Upper lobe of right lung (tissue), 1 donor: ENCODE measurements at regions not wholly inside any gene's neighbourhood (a gene's known extent, or its start where the extent isn't known, plus 50 kb on each side); places are given as distances from the start of the nearest gene placed in this dataset.

ENCODE experiments used
- ATAC-seq: fragments of 200-7000 bp; cut with Tn5 transposase; one replicate; pipeline ENCODE4 v1.9.1; 2020; ENCODE audit warnings: mild to moderate bottlenecking, moderate library complexity
- DNase-seq: peaks from one replicate; pipeline ENCODE4 v3.0.0-alpha.2; 2020
- H3K27ac ChIP-seq: fragments of 200-600 bp; one replicate; pipeline ENCODE4 v1.8.0; 2022
- H3K27me3 ChIP-seq: fragments of 200-600 bp; one replicate; pipeline ENCODE4 v1.8.0; 2022; ENCODE audit warnings: mild to moderate bottlenecking
- H3K36me3 ChIP-seq: fragments of 200-600 bp; one replicate; pipeline ENCODE4 v1.8.0; 2022
- H3K4me1 ChIP-seq: fragments of 200-600 bp; one replicate; pipeline ENCODE4 v1.8.0; 2022
- H3K4me3 ChIP-seq: fragments of 200-600 bp; one replicate; pipeline ENCODE4 v1.8.0; 2022; ENCODE audit warnings: mild to moderate bottlenecking
- H3K9me3 ChIP-seq: fragments of 200-600 bp; one replicate; pipeline ENCODE4 v1.8.0; 2022
- intact Hi-C: fragments of 100-400 bp; cut with DNase I; formaldehyde crosslinking; loops from one replicate; pipeline ENCODE4 v1.11.0; 2022
- TF ChIP-seq, protein P1 (sequence below): fragments of 200-600 bp; IDR thresholded peaks from one replicate; pipeline ENCODE4 v1.8.0; 2022; ENCODE audit warnings: antibody characterized with exemption
- donor health status: DM: no; HTN: yes; CAD: no; lungs with severe emphysema.

- no peak for ATAC-seq
- H3K9me3 ChIP-seq, result no peaks in the 10 kb centered on the region
These were observed 242.7 kb upstream of the TTC14 start for GRCh38 chr3:180359061-180359952.

GRCh38 chr3:180359953-180360279 is 242.0 kb upstream of the TTC14 start:
- ATAC-seq, result no peak
- H3K27me3 ChIP-seq, result no peaks in the 10 kb centered on the region
- DNase-seq, result no peak
- TF ChIP-seq, protein P1, sequence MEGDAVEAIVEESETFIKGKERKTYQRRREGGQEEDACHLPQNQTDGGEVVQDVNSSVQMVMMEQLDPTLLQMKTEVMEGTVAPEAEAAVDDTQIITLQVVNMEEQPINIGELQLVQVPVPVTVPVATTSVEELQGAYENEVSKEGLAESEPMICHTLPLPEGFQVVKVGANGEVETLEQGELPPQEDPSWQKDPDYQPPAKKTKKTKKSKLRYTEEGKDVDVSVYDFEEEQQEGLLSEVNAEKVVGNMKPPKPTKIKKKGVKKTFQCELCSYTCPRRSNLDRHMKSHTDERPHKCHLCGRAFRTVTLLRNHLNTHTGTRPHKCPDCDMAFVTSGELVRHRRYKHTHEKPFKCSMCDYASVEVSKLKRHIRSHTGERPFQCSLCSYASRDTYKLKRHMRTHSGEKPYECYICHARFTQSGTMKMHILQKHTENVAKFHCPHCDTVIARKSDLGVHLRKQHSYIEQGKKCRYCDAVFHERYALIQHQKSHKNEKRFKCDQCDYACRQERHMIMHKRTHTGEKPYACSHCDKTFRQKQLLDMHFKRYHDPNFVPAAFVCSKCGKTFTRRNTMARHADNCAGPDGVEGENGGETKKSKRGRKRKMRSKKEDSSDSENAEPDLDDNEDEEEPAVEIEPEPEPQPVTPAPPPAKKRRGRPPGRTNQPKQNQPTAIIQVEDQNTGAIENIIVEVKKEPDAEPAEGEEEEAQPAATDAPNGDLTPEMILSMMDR, result no peak
- no peak overlapping the region for H3K4me3 ChIP-seq
- no peak overlapping the region for H3K27ac ChIP-seq
- intact Hi-C loops, result no loop called here
- no peaks in the 10 kb centered on the region for H3K36me3 ChIP-seq
- H3K4me1 ChIP-seq, result no peaks in the 10 kb centered on the region
- no peaks in the 10 kb centered on the region for H3K9me3 ChIP-seq

More at GRCh38 chr3:180359061-180359952, 242.7 kb upstream of the TTC14 start:
- H3K4me1 ChIP-seq, result no peaks in the 10 kb centered on the region
- no peaks in the 10 kb centered on the region for H3K36me3 ChIP-seq
- no peaks in the 10 kb centered on the region for H3K27me3 ChIP-seq
- H3K27ac ChIP-seq, result no peak overlapping the region
- H3K4me3 ChIP-seq, result no peak overlapping the region
- intact Hi-C loops, result no loop called here
- TF ChIP-seq, protein P1, result no peak
- DNase-seq, result no peak

- H3K4me1 ChIP-seq, result no peaks in the 10 kb centered on the region
- H3K36me3 ChIP-seq, result no peaks in the 10 kb centered on the region
- H3K9me3 ChIP-seq, result no peaks in the 10 kb centered on the region
- no peaks in the 10 kb centered on the region for H3K27me3 ChIP-seq
- TF ChIP-seq, protein P1, result no peak
- no peak overlapping the region for H3K4me3 ChIP-seq
- intact Hi-C loops, result no loop called here
- ATAC-seq (no peak), DNase-seq (no peak)
- H3K27ac ChIP-seq, result no peak overlapping the region
These were observed 239.9 kb upstream of the TTC14 start for GRCh38 chr3:180362081-180362480.

- ATAC-seq, result no peak
- DNase-seq, result no peak
- intact Hi-C loops, result no loop called here
- Histone ChIP-seq H3K27me3 (no peaks in the 10 kb centered on the region), H3K36me3 (no peaks in the 10 kb centered on the region), H3K4me1 (no peaks in the 10 kb centered on the region), H3K27ac (no peak overlapping the region), H3K9me3 (no peaks in the 10 kb centered on the region), H3K4me3 (no peak overlapping the region)
- TF ChIP-seq, protein P1, result no peak
These were observed 226.1 kb upstream of the TTC14 start for GRCh38 chr3:180375831-180376230.

- Histone ChIP-seq H3K4me1 (no peaks in the 10 kb centered on the region), H3K27ac (no peak overlapping the region), H3K36me3 (no peaks in the 10 kb centered on the region), H3K27me3 (no peaks in the 10 kb centered on the region), H3K4me3 (no peak overlapping the region), H3K9me3 (no peaks in the 10 kb centered on the region)
- intact Hi-C loops, result no loop called here
- TF ChIP-seq, protein P1, result no peak
- ATAC-seq (no peak), DNase-seq (no peak)
These were observed 223.5 kb upstream of the TTC14 start for GRCh38 chr3:180378496-180378895.
